ENCODE measurements at regions not wholly inside any gene's neighbourhood (a gene's known extent, or its start where the extent isn't known, plus 50 kb on each side); places are given as distances from the start of the nearest gene placed in this dataset.

GRCh38 chr16:52863000-52863399 is 189.7 kb downstream of the CHD9NB start:
- no peak overlapping the region for H2AFZ ChIP-seq (ENCODE audit: low read length)
- no peak for TF ChIP-seq POLR2AphosphoS5 (IDR thresholded peaks at IDR 0.05; ENCODE audit: low read depth, low read length)
- no peak for TF ChIP-seq GTF2F1 (IDR thresholded peaks at IDR 0.05; ENCODE audit: borderline replicate concordance, low read depth, low read length)
- TF ChIP-seq JUND (IDR thresholded peaks at IDR 0.05; ENCODE audit: low read length) = no peak
- TF ChIP-seq PHF8 (conservative IDR thresholded peaks at IDR 0.05; ENCODE audit: low read depth, low read length) = no peak
- no peak for TF ChIP-seq E2F6 (IDR thresholded peaks at IDR 0.05)
- TF ChIP-seq EZH2 (IDR thresholded peaks at IDR 0.05; ENCODE audit: low read depth, low read length, severe bottlenecking) = no peak
- no peak for TF ChIP-seq SIX5 (IDR thresholded peaks at IDR 0.05; ENCODE audit: low read depth, low read length)
- no peaks in the 10 kb centered on the region for H4K20me1 ChIP-seq (replicated peaks in 1 of 2; ENCODE audit: control insufficient read depth in 1 of 2, insufficient read depth in 2 of 2, low read length in 2 of 2)
- no peak overlapping the region for H3K56ac ChIP-seq (replicated peaks; ENCODE audit: insufficient read length, low read depth, low read length)
- H3K14ac ChIP-seq (ENCODE audit: insufficient read length) = no peak overlapping the region
- H2BK120ac ChIP-seq (replicated peaks; ENCODE audit: low read depth, low read length) = no peak overlapping the region
- H3K4ac ChIP-seq (replicated peaks; ENCODE audit: insufficient read length, low read depth, low read length) = no peak overlapping the region
- peaks cover 0 to 3% (median 0%) of the 10 kb centered on the region in 4 experiments; a peak in 1 of 7 replicates for H3K4me1 ChIP-seq (replicated peaks in 1 of 4; ENCODE audit: control insufficient read depth in 3 of 4, insufficient read depth in 4 of 4, low read length in 3 of 4)
- no peak overlapping the region for H3K27ac ChIP-seq (ENCODE audit: low read depth, low read length)
- H3K18ac ChIP-seq (ENCODE audit: extremely low read depth, low read length) = no peak overlapping the region
- DNase-seq (ENCODE audit: low read depth in 1 of 2, low spot score in 2 of 2) (no peak), FAIRE-seq (no peak)
- no peak overlapping the region for H3K23ac ChIP-seq (ENCODE audit: insufficient read length)
- no peak overlapping the region for H2BK12ac ChIP-seq (ENCODE audit: low read depth, low read length)
- H3K9me3 ChIP-seq (ENCODE audit: insufficient read depth in 2 of 2, low read depth in 1 of 2, low read length in 1 of 2) = no peaks in the 10 kb centered on the region
- H4K8ac ChIP-seq (ENCODE audit: extremely low read depth, insufficient read depth, low read length) = no peak overlapping the region
- no peaks in the 10 kb centered on the region for H3K79me2 ChIP-seq (ENCODE audit: control insufficient read depth in 1 of 2, insufficient read depth in 2 of 2, low read length in 2 of 2)
- H3K23me2 ChIP-seq (ENCODE audit: low read depth, low read length) = no peaks in the 10 kb centered on the region
- H4K91ac ChIP-seq (replicated peaks; ENCODE audit: insufficient read length, low read length) = no peak overlapping the region
- no peak overlapping the region for H2BK20ac ChIP-seq (ENCODE audit: low read length)
- no peaks in the 10 kb centered on the region for H3K36me3 ChIP-seq (ENCODE audit: control insufficient read depth in 2 of 4, insufficient read depth in 4 of 4, low read length in 3 of 4)
- no peak overlapping the region for H3K9ac ChIP-seq (replicated peaks in 1 of 4; ENCODE audit: extremely low read depth in 1 of 4, low read depth in 3 of 4, low read length in 3 of 4)
- no peak overlapping the region for H4K5ac ChIP-seq (ENCODE audit: insufficient read length, low read depth, low read length)
- ChIA-PET POLR2A (ENCODE audit: partially characterized antibody) (no interaction called here), CTCF (ENCODE audit: partially characterized antibody) (interaction anchor here (3.2 kb wide), 1 partner anchor 50 kb away, joined by 30 read pairs; no protein-coding TSS in a partner anchor)
- no peaks in the 10 kb centered on the region for H3K27me3 ChIP-seq (replicated peaks in 1 of 4; ENCODE audit: control insufficient read depth in 3 of 4, extremely low read depth in 1 of 4, insufficient read depth in 3 of 4, low read length in 3 of 4)
- no peak overlapping the region for H2BK5ac ChIP-seq (ENCODE audit: low read depth, low read length)
- no peak overlapping the region for H3K4me3 ChIP-seq (ENCODE audit: extremely low read depth in 1 of 4, insufficient read depth in 2 of 4, low read depth in 3 of 4, low read length in 4 of 4)
- H2AK5ac ChIP-seq (ENCODE audit: low read depth, low read length) = no peak overlapping the region
- H2BK15ac ChIP-seq (ENCODE audit: low read length) = no peak overlapping the region
- no peak overlapping the region for H3K4me2 ChIP-seq (ENCODE audit: insufficient read depth in 1 of 2, low read depth in 2 of 2, low read length in 2 of 2)
- WGBS, 2 experiments (ENCODE audit: extremely low coverage in 1 of 2, insufficient coverage in 1 of 2, insufficient read length in 1 of 2, insufficient replicate concordance in 2 of 2, low coverage in 1 of 2, low lambda C conversion rate in 2 of 2, missing lambda C conversion rate in 1 of 2) = 88% methylated on average over 4 of the region's 4 CpGs; no CpG with 5 or more reads in 1 of the 2 experiments
- H3K79me1 ChIP-seq (ENCODE audit: low read depth, low read length) = no peaks in the 10 kb centered on the region
